Spleen (tissue), 7 donors: ENCODE measurements at regions not wholly inside any gene's neighbourhood (a gene's known extent, or its start where the extent isn't known, plus 50 kb on each side); places are given as distances from the start of the nearest gene placed in this dataset.

Source experiments
- POLR2A ChIP-seq, 3 donors: fragments of 450-650 bp; IDR thresholded peaks; one replicate each; pipeline ENCODE4 v1.5.1; 2017; ENCODE audit warnings: antibody characterized with exemption in 3 of 3, mild to moderate bottlenecking in 1 of 3
- POLR2AphosphoS5 ChIP-seq, 3 donors: sonication (generic); formaldehyde crosslinking; IDR thresholded peaks; one replicate each; pipeline ENCODE4 v1.5.1; 2017; ENCODE audit warnings: antibody characterized with exemption in 3 of 3
- TF ChIP-seq, protein P1 (sequence below), 11 experiments: fragments of 200-600 bp in 7 of 11; fragments of 450-650 bp in 4 of 11; sonication (generic) in 4 of 11; IDR thresholded peaks in 8 of 11; conservative IDR thresholded peaks in 3 of 11; 1 replicate in 7 of 11; 2 replicates in 4 of 11; pipeline versions ENCODE4 v1.4.0 to v1.8.0; 2016 to 2021; ENCODE audit warnings: antibody characterized with exemption in 11 of 11, inconsistent platforms in 4 of 11, mild to moderate bottlenecking in 1 of 11
- donor health status: DM: no; HTN: no; CAD: no; lungs with moderate emphysema.
- donor health status: DM: no; HTN: no; CAD: no.
- donor health status: DM: no; HTN: no; CAD: no.

- TF ChIP-seq, protein P1, sequence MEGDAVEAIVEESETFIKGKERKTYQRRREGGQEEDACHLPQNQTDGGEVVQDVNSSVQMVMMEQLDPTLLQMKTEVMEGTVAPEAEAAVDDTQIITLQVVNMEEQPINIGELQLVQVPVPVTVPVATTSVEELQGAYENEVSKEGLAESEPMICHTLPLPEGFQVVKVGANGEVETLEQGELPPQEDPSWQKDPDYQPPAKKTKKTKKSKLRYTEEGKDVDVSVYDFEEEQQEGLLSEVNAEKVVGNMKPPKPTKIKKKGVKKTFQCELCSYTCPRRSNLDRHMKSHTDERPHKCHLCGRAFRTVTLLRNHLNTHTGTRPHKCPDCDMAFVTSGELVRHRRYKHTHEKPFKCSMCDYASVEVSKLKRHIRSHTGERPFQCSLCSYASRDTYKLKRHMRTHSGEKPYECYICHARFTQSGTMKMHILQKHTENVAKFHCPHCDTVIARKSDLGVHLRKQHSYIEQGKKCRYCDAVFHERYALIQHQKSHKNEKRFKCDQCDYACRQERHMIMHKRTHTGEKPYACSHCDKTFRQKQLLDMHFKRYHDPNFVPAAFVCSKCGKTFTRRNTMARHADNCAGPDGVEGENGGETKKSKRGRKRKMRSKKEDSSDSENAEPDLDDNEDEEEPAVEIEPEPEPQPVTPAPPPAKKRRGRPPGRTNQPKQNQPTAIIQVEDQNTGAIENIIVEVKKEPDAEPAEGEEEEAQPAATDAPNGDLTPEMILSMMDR (IDR thresholded peaks at IDR 0.05 in 8 of 11, conservative IDR thresholded peaks at IDR 0.05 in 3 of 11) = no peak
- no peak for TF ChIP-seq POLR2AphosphoS5 (IDR thresholded peaks at IDR 0.05)
- TF ChIP-seq POLR2A (IDR thresholded peaks at IDR 0.05) = no peak
These were observed 175.5 kb downstream of the KATNIP start for GRCh38 chr16:27725236-27726000.
